H1 (cell line): ENCODE measurements at regions not wholly inside any gene's neighbourhood (a gene's known extent, or its start where the extent isn't known, plus 50 kb on each side); places are given as distances from the start of the nearest gene placed in this dataset.

Experiments used
- CTCF ChIA-PET: fragments of 300-600 bp; sonication (Branson Sonifier 250); formaldehyde crosslinking; loops from one replicate; lab custom pipeline; 2021; ENCODE audit not compliant: partially characterized antibody; lab: Charles Lee
- POLR2A ChIA-PET: fragments of 300-600 bp; sonication (Branson Sonifier 250); formaldehyde crosslinking; loops from one replicate; lab custom pipeline; 2021; ENCODE audit warnings: inconsistent platforms; ENCODE audit not compliant: partially characterized antibody; lab: Charles Lee
- DNase-seq, 2 experiments: peaks; one replicate each; pipeline versions ENCODE4 v3.0.0 to v3.0.0-alpha.2; 2010 to 2022; ENCODE audit warnings: low spot score in 2 of 2, low read depth in 1 of 2, mixed read lengths in 1 of 2
- FAIRE-seq: peaks from 2 replicates; lab custom pipeline; 2011; peaks lifted over from hg19 to GRCh38; lab: Jason Lieb, UNC
- H2AFZ ChIP-seq: 2 replicates; pipeline ENCODE4 v1.8.1; 2012; ENCODE audit warnings: low read length, inconsistent platforms
- H2AK5ac ChIP-seq: 2 replicates; pipeline ENCODE4 v1.6.1; 2013; ENCODE audit warnings: low read depth, low read length
- H2BK120ac ChIP-seq: replicated peaks from 2 replicates; pipeline ENCODE3; 2013; ENCODE audit warnings: low read depth, low read length, inconsistent platforms
- H2BK12ac ChIP-seq: 2 replicates; pipeline ENCODE4 v1.6.1; 2013; ENCODE audit warnings: low read depth, low read length
- H2BK15ac ChIP-seq: 2 replicates; pipeline ENCODE4 v1.6.1; 2013; ENCODE audit warnings: low read length
- H2BK20ac ChIP-seq: 2 replicates; pipeline ENCODE4 v1.6.1; 2013; ENCODE audit warnings: low read length
- H2BK5ac ChIP-seq: 2 replicates; pipeline ENCODE4 v1.6.1; 2013; ENCODE audit warnings: low read depth, low read length
- H3K14ac ChIP-seq: 2 replicates; pipeline ENCODE4 v1.6.1; 2013; ENCODE audit warnings: inconsistent platforms; ENCODE audit not compliant: insufficient read length
- H3K18ac ChIP-seq: 2 replicates; pipeline ENCODE4 v1.6.1; 2013; ENCODE audit warnings: low read length; ENCODE audit errors: extremely low read depth
- H3K23ac ChIP-seq: 2 replicates; pipeline ENCODE4 v1.6.1; 2013; ENCODE audit warnings: inconsistent platforms; ENCODE audit not compliant: insufficient read length
- H3K23me2 ChIP-seq: 2 replicates; pipeline ENCODE4 v1.6.1; 2013; ENCODE audit warnings: low read depth, low read length
- H3K27ac ChIP-seq: 2 replicates; pipeline ENCODE4 v1.6.1; 2011; ENCODE audit warnings: low read depth, low read length, inconsistent platforms
- H3K27me3 ChIP-seq, 4 experiments: replicated peaks in 1 of 4; 1 replicate in 1 of 4; 2 replicates in 3 of 4; pipeline versions ENCODE4 v1.6.1 to v1.8.1; 2011 to 2013; ENCODE audit warnings: low read length in 3 of 4, mild to moderate bottlenecking in 3 of 4, inconsistent platforms in 2 of 4, mixed read lengths in 2 of 4, moderate library complexity in 1 of 4; ENCODE audit not compliant: control insufficient read depth in 3 of 4, insufficient read depth in 3 of 4; ENCODE audit errors: extremely low read depth in 1 of 4
- H3K36me3 ChIP-seq, 4 experiments: 2 replicates each; pipeline versions ENCODE4 v1.6.1 to v1.8.1; 2011 to 2013; ENCODE audit warnings: mild to moderate bottlenecking in 4 of 4, low read length in 3 of 4, moderate library complexity in 2 of 4, control low read depth in 1 of 4, inconsistent platforms in 1 of 4; ENCODE audit not compliant: insufficient read depth in 4 of 4, control insufficient read depth in 2 of 4
- H3K4ac ChIP-seq: replicated peaks from 2 replicates; pipeline ENCODE3; 2013; ENCODE audit warnings: low read length, low read depth, mixed read lengths, inconsistent platforms; ENCODE audit not compliant: insufficient read length
- H3K4me1 ChIP-seq, 4 experiments: replicated peaks in 1 of 4; 1 replicate in 1 of 4; 2 replicates in 3 of 4; pipeline versions ENCODE4 v1.6.1 to v1.8.1; 2011 to 2013; ENCODE audit warnings: low read length in 3 of 4, inconsistent platforms in 2 of 4, mixed read lengths in 1 of 4; ENCODE audit not compliant: insufficient read depth in 4 of 4, control insufficient read depth in 3 of 4
- H3K4me2 ChIP-seq, 2 experiments: 2 replicates each; pipeline versions ENCODE4 v1.6.1 to v1.8.1; 2011 to 2013; ENCODE audit warnings: low read depth in 2 of 2, low read length in 2 of 2, control low read depth in 1 of 2, inconsistent platforms in 1 of 2, mild to moderate bottlenecking in 1 of 2; ENCODE audit not compliant: insufficient read depth in 1 of 2
- H3K4me3 ChIP-seq, 4 experiments: fragments of 200-600, 300-600 bp in 1 of 4; sonication (generic), shearing (Covaris generic), sonication (Bioruptor Twin) in 1 of 4; 2 replicates each; pipeline versions ENCODE4 v1.5.1 to v1.8.1; 2011 to 2016; ENCODE audit warnings: low read length in 4 of 4, low read depth in 3 of 4, control low read depth in 2 of 4, inconsistent platforms in 2 of 4, mild to moderate bottlenecking in 2 of 4, mixed read lengths in 1 of 4, moderate library complexity in 1 of 4; ENCODE audit not compliant: insufficient read depth in 2 of 4; ENCODE audit errors: extremely low read depth in 1 of 4
- H3K56ac ChIP-seq: replicated peaks from 2 replicates; pipeline ENCODE3; 2013; ENCODE audit warnings: low read depth, mild to moderate bottlenecking, mixed read lengths, low read length, inconsistent platforms; ENCODE audit not compliant: insufficient read length
- H3K79me1 ChIP-seq: 2 replicates; pipeline ENCODE4 v1.6.1; 2013; ENCODE audit warnings: low read depth, low read length, control low read depth
- H3K79me2 ChIP-seq, 2 experiments: 2 replicates each; pipeline versions ENCODE4 v1.6.1 to v1.8.1; 2012 to 2013; ENCODE audit warnings: low read length in 2 of 2, mild to moderate bottlenecking in 2 of 2, inconsistent platforms in 1 of 2; ENCODE audit not compliant: insufficient read depth in 2 of 2, control insufficient read depth in 1 of 2
- H3K9ac ChIP-seq, 4 experiments: replicated peaks in 1 of 4; 1 replicate in 1 of 4; 2 replicates in 3 of 4; pipeline versions ENCODE4 v1.6.1 to v1.8.1; 2011 to 2013; ENCODE audit warnings: low read depth in 3 of 4, low read length in 3 of 4, control low read depth in 2 of 4, mild to moderate bottlenecking in 2 of 4, moderate library complexity in 2 of 4, inconsistent platforms in 1 of 4; ENCODE audit errors: extremely low read depth in 1 of 4
- H3K9me3 ChIP-seq, 2 experiments: 2 replicates each; pipeline versions ENCODE4 v1.6.1 to v1.8.1; 2012 to 2013; ENCODE audit warnings: mild to moderate bottlenecking in 2 of 2, moderate library complexity in 2 of 2, control low read depth in 1 of 2, inconsistent platforms in 1 of 2, low read depth in 1 of 2, low read length in 1 of 2, mixed read lengths in 1 of 2; ENCODE audit not compliant: insufficient read depth in 2 of 2
- H4K20me1 ChIP-seq, 2 experiments: replicated peaks in 1 of 2; 2 replicates each; pipeline versions ENCODE3 to v1.8.1; 2011 to 2013; ENCODE audit warnings: inconsistent platforms in 2 of 2, low read length in 2 of 2, mild to moderate bottlenecking in 1 of 2; ENCODE audit not compliant: insufficient read depth in 2 of 2, control insufficient read depth in 1 of 2
- H4K5ac ChIP-seq: 2 replicates; pipeline ENCODE4 v1.6.1; 2013; ENCODE audit warnings: low read length, low read depth, mixed read lengths, inconsistent platforms; ENCODE audit not compliant: insufficient read length
- H4K8ac ChIP-seq: 2 replicates; pipeline ENCODE4 v1.8.0; 2013; ENCODE audit warnings: mild to moderate bottlenecking, moderate library complexity, low read length, inconsistent platforms; ENCODE audit not compliant: insufficient read depth; ENCODE audit errors: extremely low read depth
- H4K91ac ChIP-seq: replicated peaks from 2 replicates; pipeline ENCODE3; 2013; ENCODE audit warnings: low read length, mixed read lengths, inconsistent platforms; ENCODE audit not compliant: insufficient read length
- ATF3 ChIP-seq: IDR thresholded peaks from 2 replicates; pipeline ENCODE4 v1.6.1; 2011; ENCODE audit warnings: low read depth, mild to moderate bottlenecking, low read length; ENCODE audit not compliant: insufficient read depth
- WGBS, 2 experiments: shearing (Covaris generic) in 1 of 2; methylation state at CpG; one replicate each; pipeline versions ENCODE4 v1.1.6 to v1.1.7; 2013 to 2015; ENCODE audit warnings: low lambda C conversion rate in 2 of 2, mixed read lengths in 2 of 2, inconsistent platforms in 1 of 2, low coverage in 1 of 2, missing lambda C conversion rate in 1 of 2; ENCODE audit not compliant: insufficient replicate concordance in 2 of 2, insufficient coverage in 1 of 2, insufficient read length in 1 of 2; ENCODE audit errors: extremely low coverage in 1 of 2, missing lambda C conversion rate in 1 of 2; 5-methylcytosine and 5-hydroxymethylcytosine counted together

GRCh38 chr4:96103086-96103485 lies 263.2 kb downstream of the PDHA2 start:
- H3K79me1 ChIP-seq = no peaks in the 10 kb centered on the region
- H4K5ac ChIP-seq = no peak overlapping the region
- H4K8ac ChIP-seq = no peak overlapping the region
- no peaks in the 10 kb centered on the region for H3K23me2 ChIP-seq
- H3K4me2 ChIP-seq = no peak overlapping the region
- no peaks in the 10 kb centered on the region for H4K20me1 ChIP-seq
- H3K4me3 ChIP-seq = no peak overlapping the region
- ChIA-PET POLR2A (no interaction called here), CTCF (no interaction called here)
- H3K36me3 ChIP-seq = no peaks in the 10 kb centered on the region
- no peak overlapping the region for H3K23ac ChIP-seq
- no peak overlapping the region for H3K18ac ChIP-seq
- H3K56ac ChIP-seq = no peak overlapping the region
- H3K79me2 ChIP-seq = no peaks in the 10 kb centered on the region
- H3K27me3 ChIP-seq = no peaks in the 10 kb centered on the region
- no peak overlapping the region for H2AK5ac ChIP-seq
- TF ChIP-seq ATF3 = no peak
- H3K4me1 ChIP-seq = no peaks in the 10 kb centered on the region
- H4K91ac ChIP-seq = no peak overlapping the region
- no peak overlapping the region for H2BK15ac ChIP-seq
- H3K9me3 ChIP-seq = peaks cover 0 to 3% of the 10 kb centered on the region in 2 experiments; a peak in 1 of 4 replicates
- H2BK5ac ChIP-seq = no peak overlapping the region
- H3K27ac ChIP-seq = no peak overlapping the region; the same call in 1 of the 2 replicates
- H3K14ac ChIP-seq = no peak overlapping the region
- no peak overlapping the region for H2BK20ac ChIP-seq
- DNase-seq (no peak), FAIRE-seq (no peak)
- H2BK12ac ChIP-seq = no peak overlapping the region
- H3K9ac ChIP-seq = no peak overlapping the region
- H3K4ac ChIP-seq = no peak overlapping the region
- H2BK120ac ChIP-seq = no peak overlapping the region
- 98% methylated on average over 5 of the region's 5 CpGs; no CpG with 5 or more reads in 1 of the 2 experiments for WGBS, 2 experiments
- H2AFZ ChIP-seq = no peak overlapping the region; the same call in 1 of the 2 replicates
